Fibroblast of lung (primary cell): ENCODE measurements at regions not wholly inside any gene's neighbourhood (a gene's known extent, or its start where the extent isn't known, plus 50 kb on each side); places are given as distances from the start of the nearest gene placed in this dataset.

Experiments used
- EZH2 ChIP-seq: IDR thresholded peaks from 2 replicates; pipeline ENCODE4 v1.5.1; 2012; ENCODE audit warnings: low read length, control low read depth, mild to moderate bottlenecking; ENCODE audit errors: missing control alignments
- TF ChIP-seq, protein P1 (sequence below), 2 donors: IDR thresholded peaks in 1 of 2; conservative IDR thresholded peaks in 1 of 2; 1 replicate in 1 of 2; 2 replicates in 1 of 2; pipeline ENCODE4 v1.5.1; 2011 to 2012; ENCODE audit warnings: low read length in 2 of 2, control low read depth in 1 of 2, inconsistent platforms in 1 of 2, low read depth in 1 of 2, mild to moderate bottlenecking in 1 of 2

DNA sequence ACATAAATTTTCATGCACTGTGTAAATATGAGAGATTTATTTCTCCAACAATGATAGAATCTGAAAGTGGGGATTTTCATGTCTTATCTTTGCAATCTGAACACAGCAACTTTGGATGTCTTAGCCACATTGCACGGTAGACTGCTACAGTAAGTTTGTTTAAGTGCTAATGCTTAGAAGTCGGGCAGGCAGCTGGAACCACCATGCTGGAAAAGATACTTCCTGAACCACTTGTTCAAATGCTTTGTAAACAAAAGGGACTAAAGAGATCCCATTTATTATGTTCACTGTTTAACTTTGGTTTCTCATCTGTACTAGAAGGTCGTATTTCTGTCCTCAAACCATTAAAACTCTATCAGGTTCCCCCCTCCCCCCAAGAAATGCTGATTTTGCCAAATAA is 555.9 kb upstream of the DIPK2B start:
- TF ChIP-seq, protein P1, sequence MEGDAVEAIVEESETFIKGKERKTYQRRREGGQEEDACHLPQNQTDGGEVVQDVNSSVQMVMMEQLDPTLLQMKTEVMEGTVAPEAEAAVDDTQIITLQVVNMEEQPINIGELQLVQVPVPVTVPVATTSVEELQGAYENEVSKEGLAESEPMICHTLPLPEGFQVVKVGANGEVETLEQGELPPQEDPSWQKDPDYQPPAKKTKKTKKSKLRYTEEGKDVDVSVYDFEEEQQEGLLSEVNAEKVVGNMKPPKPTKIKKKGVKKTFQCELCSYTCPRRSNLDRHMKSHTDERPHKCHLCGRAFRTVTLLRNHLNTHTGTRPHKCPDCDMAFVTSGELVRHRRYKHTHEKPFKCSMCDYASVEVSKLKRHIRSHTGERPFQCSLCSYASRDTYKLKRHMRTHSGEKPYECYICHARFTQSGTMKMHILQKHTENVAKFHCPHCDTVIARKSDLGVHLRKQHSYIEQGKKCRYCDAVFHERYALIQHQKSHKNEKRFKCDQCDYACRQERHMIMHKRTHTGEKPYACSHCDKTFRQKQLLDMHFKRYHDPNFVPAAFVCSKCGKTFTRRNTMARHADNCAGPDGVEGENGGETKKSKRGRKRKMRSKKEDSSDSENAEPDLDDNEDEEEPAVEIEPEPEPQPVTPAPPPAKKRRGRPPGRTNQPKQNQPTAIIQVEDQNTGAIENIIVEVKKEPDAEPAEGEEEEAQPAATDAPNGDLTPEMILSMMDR (conservative IDR thresholded peaks at IDR 0.05 in 1 of 2, IDR thresholded peaks at IDR 0.05 in 1 of 2; ENCODE audit: low read depth in 1 of 2, low read length in 2 of 2), result no peak
- TF ChIP-seq EZH2, result no peak
